ENCODE measurements at regions not wholly inside any gene's neighbourhood (a gene's known extent, or its start where the extent isn't known, plus 50 kb on each side); places are given as distances from the start of the nearest gene placed in this dataset.

- H3K9ac ChIP-seq (ENCODE audit: low read length): no peak overlapping the region
- no peaks in the 10 kb centered on the region for H3K4me1 ChIP-seq (ENCODE audit: low read length)
- H3K4me2 ChIP-seq (ENCODE audit: low read depth, low read length): no peak overlapping the region
- no peak for DNase-seq
- no peak for TF ChIP-seq EZH2 (optimal IDR thresholded peaks at IDR 0.05; ENCODE audit: low read depth, low read length)
- TF ChIP-seq EZH2phosphoT487 (IDR thresholded peaks at IDR 0.05; ENCODE audit: low read length): no peak
- TF ChIP-seq CTCF (IDR thresholded peaks at IDR 0.05; ENCODE audit: low read length): no peak
- H3K9me2 ChIP-seq (replicated peaks; ENCODE audit: insufficient read depth, low read length): no peaks in the 10 kb centered on the region
- no peak overlapping the region for H2AFZ ChIP-seq (ENCODE audit: low read length)
- H3K27me3 ChIP-seq (replicated peaks; ENCODE audit: insufficient read depth, low read length): no peaks in the 10 kb centered on the region
- H3K9me3 ChIP-seq (replicated peaks; ENCODE audit: insufficient read depth, low read length): no peaks in the 10 kb centered on the region
- no peak overlapping the region for H3K27ac ChIP-seq (ENCODE audit: low read length)
- no peak overlapping the region for H3K4me3 ChIP-seq (ENCODE audit: low read length)
- no peaks in the 10 kb centered on the region for H3F3A ChIP-seq (ENCODE audit: insufficient read depth, low read length)
- no peaks in the 10 kb centered on the region for H4K20me1 ChIP-seq (ENCODE audit: insufficient read depth, low read length)
- no peaks in the 10 kb centered on the region for H3K36me3 ChIP-seq (replicated peaks; ENCODE audit: insufficient read depth, low read length)
- H3K79me2 ChIP-seq (ENCODE audit: low read length): no peaks in the 10 kb centered on the region
These were observed 666.4 kb upstream of the CPEB2 start for GRCh38 chr4:14335872-14336271.

- H2AFZ ChIP-seq (ENCODE audit: low read length): no peak overlapping the region
- TF ChIP-seq CTCF (IDR thresholded peaks at IDR 0.05; ENCODE audit: low read length): no peak
- TF ChIP-seq EZH2phosphoT487 (IDR thresholded peaks at IDR 0.05; ENCODE audit: low read length): no peak
- no peak for TF ChIP-seq EZH2 (optimal IDR thresholded peaks at IDR 0.05; ENCODE audit: low read depth, low read length)
- no peaks in the 10 kb centered on the region for H3K4me1 ChIP-seq (ENCODE audit: low read length)
- H3K9me3 ChIP-seq (replicated peaks; ENCODE audit: insufficient read depth, low read length): no peaks in the 10 kb centered on the region
- H4K20me1 ChIP-seq (ENCODE audit: insufficient read depth, low read length): no peaks in the 10 kb centered on the region
- H3K4me3 ChIP-seq (ENCODE audit: low read length): no peak overlapping the region
- H3F3A ChIP-seq (ENCODE audit: insufficient read depth, low read length): no peaks in the 10 kb centered on the region
- no peaks in the 10 kb centered on the region for H3K27me3 ChIP-seq (replicated peaks; ENCODE audit: insufficient read depth, low read length)
- no peaks in the 10 kb centered on the region for H3K36me3 ChIP-seq (replicated peaks; ENCODE audit: insufficient read depth, low read length)
- H3K27ac ChIP-seq (ENCODE audit: low read length): no peak overlapping the region
- H3K9me2 ChIP-seq (replicated peaks; ENCODE audit: insufficient read depth, low read length): no peaks in the 10 kb centered on the region
- no peak overlapping the region for H3K9ac ChIP-seq (ENCODE audit: low read length)
- H3K79me2 ChIP-seq (ENCODE audit: low read length): no peaks in the 10 kb centered on the region
- no peak overlapping the region for H3K4me2 ChIP-seq (ENCODE audit: low read depth, low read length)
- no peak for DNase-seq
These were observed 665.6 kb upstream of the CPEB2 start for GRCh38 chr4:14336656-14337055.

- H3K4me1 ChIP-seq (ENCODE audit: low read length): no peaks in the 10 kb centered on the region
- no peaks in the 10 kb centered on the region for H3F3A ChIP-seq (ENCODE audit: insufficient read depth, low read length)
- TF ChIP-seq EZH2 (optimal IDR thresholded peaks at IDR 0.05; ENCODE audit: low read depth, low read length) (no peak), CTCF (IDR thresholded peaks at IDR 0.05; ENCODE audit: low read length) (no peak), EZH2phosphoT487 (IDR thresholded peaks at IDR 0.05; ENCODE audit: low read length) (no peak)
- H3K36me3 ChIP-seq (replicated peaks; ENCODE audit: insufficient read depth, low read length): no peaks in the 10 kb centered on the region
- H3K9me3 ChIP-seq (replicated peaks; ENCODE audit: insufficient read depth, low read length): no peaks in the 10 kb centered on the region
- H2AFZ ChIP-seq (ENCODE audit: low read length): no peak overlapping the region
- H3K27me3 ChIP-seq (replicated peaks; ENCODE audit: insufficient read depth, low read length): no peaks in the 10 kb centered on the region
- no peaks in the 10 kb centered on the region for H3K9me2 ChIP-seq (replicated peaks; ENCODE audit: insufficient read depth, low read length)
- no peak overlapping the region for H3K9ac ChIP-seq (ENCODE audit: low read length)
- no peaks in the 10 kb centered on the region for H4K20me1 ChIP-seq (ENCODE audit: insufficient read depth, low read length)
- H3K4me3 ChIP-seq (ENCODE audit: low read length): no peak overlapping the region
- no peak overlapping the region for H3K4me2 ChIP-seq (ENCODE audit: low read depth, low read length)
- no peak for DNase-seq
- no peak overlapping the region for H3K27ac ChIP-seq (ENCODE audit: low read length)
- no peaks in the 10 kb centered on the region for H3K79me2 ChIP-seq (ENCODE audit: low read length)
These were observed 664.2 kb upstream of the CPEB2 start for GRCh38 chr4:14337892-14338584.

Measured in MM.1S (cell line).